K562 (cell line): ENCODE measurements at regions not wholly inside any gene's neighbourhood (a gene's known extent, or its start where the extent isn't known, plus 50 kb on each side); places are given as distances from the start of the nearest gene placed in this dataset.

Experiments used
- CTCF ChIP-seq, 3 experiments: IDR thresholded peaks in 2 of 3; conservative IDR thresholded peaks in 1 of 3; 2 replicates each; pipeline ENCODE4 v1.5.1; 2011 to 2012; ENCODE audit warnings: low read length in 3 of 3, mild to moderate bottlenecking in 3 of 3, control low read depth in 2 of 3, improper control_type of control experiment in 1 of 3, inconsistent platforms in 1 of 3, low read depth in 1 of 3, mixed read lengths in 1 of 3, moderate library complexity in 1 of 3; ENCODE audit not compliant: insufficient read depth in 2 of 3
- E2F3 ChIP-seq: fragments of 250-450 bp; sonication (Bioruptor Pico); IDR thresholded peaks from 2 replicates; pipeline ENCODE4 v1.4.0; 2020; ENCODE audit warnings: mild to moderate bottlenecking
- EZH2 ChIP-seq: IDR thresholded peaks from 2 replicates; pipeline ENCODE4 v1.6.1; 2012; ENCODE audit warnings: low read depth, mild to moderate bottlenecking, inconsistent platforms, low read length, borderline replicate concordance
- NFYB ChIP-seq: IDR thresholded peaks from 2 replicates; pipeline ENCODE4 v1.6.1; 2011; ENCODE audit warnings: mild to moderate bottlenecking, moderate library complexity; ENCODE audit not compliant: insufficient read length; ENCODE audit errors: extremely low read depth
- NR2C2 ChIP-seq, 2 experiments: fragments of 200-800 bp in 1 of 2; sonication (Bioruptor generic) in 1 of 2; sonication (generic) in 1 of 2; formaldehyde crosslinking in 1 of 2; IDR thresholded peaks; 2 replicates each; pipeline versions ENCODE4 v1.6.1 to v1.8.0; 2016 to 2022; ENCODE audit warnings: mild to moderate bottlenecking in 1 of 2, missing compliant biosample characterization in 1 of 2, missing genetic modification characterization in 1 of 2, missing genetic modification reagents in 1 of 2
- PTBP1 ChIP-seq: fragments of 200-400 bp; formaldehyde crosslinking; IDR thresholded peaks from 2 replicates; pipeline ENCODE4 v1.6.1; 2017; ENCODE audit warnings: low read depth, low read length
- SIN3B ChIP-seq: fragments of 450-650 bp; IDR thresholded peaks from 2 replicates; pipeline ENCODE4 v1.6.1; 2017; ENCODE audit warnings: low read depth, mild to moderate bottlenecking, moderate library complexity
- SMARCC2 ChIP-seq: fragments of 450-650 bp; IDR thresholded peaks from 2 replicates; pipeline ENCODE4 v1.6.1; 2017; ENCODE audit warnings: antibody characterized with exemption, moderate library complexity, mild to moderate bottlenecking, low read depth
- STAT6 ChIP-seq: sonication (generic); formaldehyde crosslinking; IDR thresholded peaks from 2 replicates; pipeline ENCODE4 v1.8.1; 2023; ENCODE audit warnings: mild to moderate bottlenecking, missing genetic modification reagents
- ZNF282 ChIP-seq: sonication (generic); formaldehyde crosslinking; IDR thresholded peaks from 2 replicates; pipeline ENCODE4 v1.8.1; 2023; ENCODE audit warnings: missing genetic modification reagents
- TF ChIP-seq, protein P1 (sequence below): fragments of 450-650 bp; formaldehyde crosslinking; IDR thresholded peaks from 2 replicates; pipeline ENCODE4 v1.4.0; 2020; ENCODE audit warnings: mild to moderate bottlenecking, moderate library complexity

- TF ChIP-seq CTCF (IDR thresholded peaks at IDR 0.05 in 2 of 3, conservative IDR thresholded peaks at IDR 0.05 in 1 of 3; ENCODE audit: insufficient read depth in 2 of 3, low read depth in 1 of 3, low read length in 3 of 3), result no peak
- TF ChIP-seq, protein P1, sequence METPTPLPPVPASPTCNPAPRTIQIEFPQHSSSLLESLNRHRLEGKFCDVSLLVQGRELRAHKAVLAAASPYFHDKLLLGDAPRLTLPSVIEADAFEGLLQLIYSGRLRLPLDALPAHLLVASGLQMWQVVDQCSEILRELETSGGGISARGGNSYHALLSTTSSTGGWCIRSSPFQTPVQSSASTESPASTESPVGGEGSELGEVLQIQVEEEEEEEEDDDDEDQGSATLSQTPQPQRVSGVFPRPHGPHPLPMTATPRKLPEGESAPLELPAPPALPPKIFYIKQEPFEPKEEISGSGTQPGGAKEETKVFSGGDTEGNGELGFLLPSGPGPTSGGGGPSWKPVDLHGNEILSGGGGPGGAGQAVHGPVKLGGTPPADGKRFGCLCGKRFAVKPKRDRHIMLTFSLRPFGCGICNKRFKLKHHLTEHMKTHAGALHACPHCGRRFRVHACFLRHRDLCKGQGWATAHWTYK, result no peak
- TF ChIP-seq E2F3 (CRISPR knock-in tag), result no peak
- no peak for TF ChIP-seq SIN3B
- no peak for TF ChIP-seq NFYB
- TF ChIP-seq NR2C2 (CRISPR knock-in tag; IDR thresholded peaks at IDR 0.05), result no peak
- TF ChIP-seq NR2C2 (tag; IDR thresholded peaks at IDR 0.05), result no peak
- TF ChIP-seq SMARCC2, result no peak
- TF ChIP-seq EZH2, result no peak
- no peak for TF ChIP-seq PTBP1
- no peak for TF ChIP-seq STAT6 (CRISPR knock-in tag)
- no peak for TF ChIP-seq ZNF282 (CRISPR knock-in tag)
Observed at GRCh38 chr7:41193738-41194282, 509.1 kb downstream of the INHBA start.
